ENCODE measurements at regions not wholly inside any gene's neighbourhood (a gene's known extent, or its start where the extent isn't known, plus 50 kb on each side); places are given as distances from the start of the nearest gene placed in this dataset.
"Not testable (repeated sequence)": the region's sequence is repeated elsewhere in the genome, so short reads cannot be mapped to it uniquely, and the experiment has no call there.

- no peaks in the 10 kb centered on the region for H3K27me3 ChIP-seq (ENCODE audit: control insufficient read depth, insufficient read depth, low read length)
- H3K36me3 ChIP-seq (ENCODE audit: control insufficient read depth, insufficient read depth, low read length) = no peaks in the 10 kb centered on the region
- no peaks in the 10 kb centered on the region for H3K4me1 ChIP-seq (ENCODE audit: control insufficient read depth, extremely low read depth, insufficient read depth, low read length)
- no peak overlapping the region for H3K4me3 ChIP-seq (replicated peaks in 1 of 4; ENCODE audit: control extremely low read depth in 1 of 4, insufficient read depth in 1 of 4, low read depth in 3 of 4, low read length in 4 of 4)
- H2AFZ ChIP-seq (ENCODE audit: low read length) = no peak overlapping the region
- no peaks in the 10 kb centered on the region for H3K79me2 ChIP-seq (ENCODE audit: control insufficient read depth, insufficient read depth, low read length)
- H3K27ac ChIP-seq (ENCODE audit: insufficient read depth, low read length) = no peak overlapping the region
- TF ChIP-seq CTCF (conservative IDR thresholded peaks at IDR 0.05 in 1 of 2, IDR thresholded peaks at IDR 0.05 in 1 of 2; ENCODE audit: low read depth in 1 of 2, low read length in 2 of 2) (no peak), EZH2 (IDR thresholded peaks at IDR 0.05; ENCODE audit: low read length, missing control alignments) (no peak)
- DNase-seq (ENCODE audit: low read depth in 2 of 2) = no peak
- H3K9me3 ChIP-seq (ENCODE audit: control insufficient read depth, insufficient read depth, low read depth, low read length) = no peaks in the 10 kb centered on the region
- H4K20me1 ChIP-seq (ENCODE audit: control insufficient read depth, extremely low read depth, insufficient read depth, low read length) = no peaks in the 10 kb centered on the region
- H3K9ac ChIP-seq (ENCODE audit: insufficient read depth, low read length) = no peak overlapping the region
- no peak overlapping the region for H3K4me2 ChIP-seq (ENCODE audit: extremely low read depth, insufficient read depth, low read length)
Measured at GRCh38 chr3:180782195-180782984, 103.1 kb upstream of the CCDC39 start.

- H3K36me3 ChIP-seq (ENCODE audit: control insufficient read depth, insufficient read depth, low read length); H3K9ac ChIP-seq (ENCODE audit: insufficient read depth, low read length); H3K27me3 ChIP-seq (ENCODE audit: control insufficient read depth, insufficient read depth, low read length); H3K27ac ChIP-seq (ENCODE audit: insufficient read depth, low read length); H3K79me2 ChIP-seq (ENCODE audit: control insufficient read depth, insufficient read depth, low read length); DNase-seq (ENCODE audit: low read depth in 2 of 2); H3K4me2 ChIP-seq (ENCODE audit: extremely low read depth, insufficient read depth, low read length); H3K9me3 ChIP-seq (ENCODE audit: control insufficient read depth, insufficient read depth, low read depth, low read length); H3K4me3 ChIP-seq (replicated peaks in 1 of 4; ENCODE audit: control extremely low read depth in 1 of 4, insufficient read depth in 1 of 4, low read depth in 3 of 4, low read length in 4 of 4); H4K20me1 ChIP-seq (ENCODE audit: control insufficient read depth, extremely low read depth, insufficient read depth, low read length); H2AFZ ChIP-seq (ENCODE audit: low read length); H3K4me1 ChIP-seq (ENCODE audit: control insufficient read depth, extremely low read depth, insufficient read depth, low read length): not testable (repeated sequence)
Measured at GRCh38 chr3:180786227-180786626, 106.9 kb upstream of the CCDC39 start.

- no peak overlapping the region for H3K9ac ChIP-seq (ENCODE audit: insufficient read depth, low read length)
Measured at GRCh38 chr3:180789774-180790173, 110.5 kb upstream of the CCDC39 start.

More at GRCh38 chr3:180789774-180790173, 110.5 kb upstream of the CCDC39 start:
- H3K4me3 ChIP-seq (replicated peaks in 1 of 4; ENCODE audit: control extremely low read depth in 1 of 4, insufficient read depth in 1 of 4, low read depth in 3 of 4, low read length in 4 of 4) = no peak overlapping the region
- no peaks in the 10 kb centered on the region for H3K79me2 ChIP-seq (ENCODE audit: control insufficient read depth, insufficient read depth, low read length)
- H3K4me2 ChIP-seq (ENCODE audit: extremely low read depth, insufficient read depth, low read length) = no peak overlapping the region
- no peaks in the 10 kb centered on the region for H4K20me1 ChIP-seq (ENCODE audit: control insufficient read depth, extremely low read depth, insufficient read depth, low read length)
- H2AFZ ChIP-seq (ENCODE audit: low read length) = no peak overlapping the region
- no peaks in the 10 kb centered on the region for H3K4me1 ChIP-seq (ENCODE audit: control insufficient read depth, extremely low read depth, insufficient read depth, low read length)
- H3K9me3 ChIP-seq (ENCODE audit: control insufficient read depth, insufficient read depth, low read depth, low read length) = no peaks in the 10 kb centered on the region
- no peak overlapping the region for H3K27ac ChIP-seq (ENCODE audit: insufficient read depth, low read length)
- no peak for DNase-seq (ENCODE audit: low read depth in 2 of 2)
- no peaks in the 10 kb centered on the region for H3K27me3 ChIP-seq (ENCODE audit: control insufficient read depth, insufficient read depth, low read length)
- H3K36me3 ChIP-seq (ENCODE audit: control insufficient read depth, insufficient read depth, low read length) = no peaks in the 10 kb centered on the region
- TF ChIP-seq EZH2 (IDR thresholded peaks at IDR 0.05; ENCODE audit: low read length, missing control alignments) (no peak), CTCF (conservative IDR thresholded peaks at IDR 0.05 in 1 of 2, IDR thresholded peaks at IDR 0.05 in 1 of 2; ENCODE audit: low read depth in 1 of 2, low read length in 2 of 2) (no peak)

All from fibroblast of lung (primary cell).